GM12873 (cell line): ENCODE measurements at regions not wholly inside any gene's neighbourhood (a gene's known extent, or its start where the extent isn't known, plus 50 kb on each side); places are given as distances from the start of the nearest gene placed in this dataset.

ENCODE experiments used
- TF ChIP-seq, protein P1 (sequence below): IDR thresholded peaks from 2 replicates; pipeline ENCODE4 v1.5.1; 2012; ENCODE audit warnings: low read depth, mild to moderate bottlenecking, moderate library complexity, low read length, control low read depth; ENCODE audit not compliant: insufficient read depth; ENCODE audit errors: missing control alignments

DNA sequence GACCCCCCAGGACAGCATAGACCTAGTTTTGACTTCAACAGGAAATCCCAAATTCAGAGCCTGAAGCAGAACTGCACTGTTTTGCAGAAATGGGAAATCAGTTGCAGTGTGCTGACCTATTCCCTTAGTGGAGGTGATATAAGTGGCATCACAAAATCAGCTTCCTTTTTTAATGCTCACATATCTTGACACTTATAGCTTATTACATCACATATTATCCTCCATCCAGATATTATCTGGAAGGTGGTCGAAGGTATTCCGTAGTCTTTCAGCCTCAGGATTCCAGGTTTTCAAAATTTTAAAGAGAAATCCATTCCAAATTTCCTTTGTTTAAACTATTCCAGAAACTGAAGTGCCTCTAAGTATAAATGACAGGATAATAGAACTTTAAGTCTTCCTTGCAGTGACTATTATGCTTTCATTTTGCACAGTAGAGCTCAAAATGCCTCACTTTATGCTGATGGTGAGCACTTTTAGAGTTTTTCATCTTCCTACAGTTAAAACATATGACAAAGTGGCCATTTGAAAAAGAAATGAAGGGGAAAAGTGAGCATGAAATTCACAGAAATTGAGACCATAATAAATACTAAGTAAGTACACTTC lies 106.4 kb upstream of the DPYD start:
- TF ChIP-seq, protein P1, sequence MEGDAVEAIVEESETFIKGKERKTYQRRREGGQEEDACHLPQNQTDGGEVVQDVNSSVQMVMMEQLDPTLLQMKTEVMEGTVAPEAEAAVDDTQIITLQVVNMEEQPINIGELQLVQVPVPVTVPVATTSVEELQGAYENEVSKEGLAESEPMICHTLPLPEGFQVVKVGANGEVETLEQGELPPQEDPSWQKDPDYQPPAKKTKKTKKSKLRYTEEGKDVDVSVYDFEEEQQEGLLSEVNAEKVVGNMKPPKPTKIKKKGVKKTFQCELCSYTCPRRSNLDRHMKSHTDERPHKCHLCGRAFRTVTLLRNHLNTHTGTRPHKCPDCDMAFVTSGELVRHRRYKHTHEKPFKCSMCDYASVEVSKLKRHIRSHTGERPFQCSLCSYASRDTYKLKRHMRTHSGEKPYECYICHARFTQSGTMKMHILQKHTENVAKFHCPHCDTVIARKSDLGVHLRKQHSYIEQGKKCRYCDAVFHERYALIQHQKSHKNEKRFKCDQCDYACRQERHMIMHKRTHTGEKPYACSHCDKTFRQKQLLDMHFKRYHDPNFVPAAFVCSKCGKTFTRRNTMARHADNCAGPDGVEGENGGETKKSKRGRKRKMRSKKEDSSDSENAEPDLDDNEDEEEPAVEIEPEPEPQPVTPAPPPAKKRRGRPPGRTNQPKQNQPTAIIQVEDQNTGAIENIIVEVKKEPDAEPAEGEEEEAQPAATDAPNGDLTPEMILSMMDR, result no peak

DNA sequence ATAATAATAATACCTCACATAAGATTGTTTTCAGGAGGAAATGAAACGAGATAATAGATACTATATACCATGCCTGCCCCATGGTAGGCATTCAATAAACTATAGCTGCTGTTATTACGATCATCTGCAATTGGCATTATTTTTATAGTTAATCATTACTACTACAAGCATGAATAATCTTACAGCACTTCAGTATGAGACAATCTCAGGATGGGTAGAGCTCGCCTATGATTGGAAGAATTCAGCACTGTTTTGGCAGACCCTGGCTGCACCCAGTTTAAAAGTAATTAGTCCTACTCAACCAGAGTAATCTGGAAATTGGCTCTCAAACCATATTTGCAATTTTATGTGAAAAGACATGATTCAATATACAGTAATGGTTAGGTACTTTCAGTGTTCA lies 105.0 kb upstream of the DPYD start:
- TF ChIP-seq, protein P1, result no peak

DNA sequence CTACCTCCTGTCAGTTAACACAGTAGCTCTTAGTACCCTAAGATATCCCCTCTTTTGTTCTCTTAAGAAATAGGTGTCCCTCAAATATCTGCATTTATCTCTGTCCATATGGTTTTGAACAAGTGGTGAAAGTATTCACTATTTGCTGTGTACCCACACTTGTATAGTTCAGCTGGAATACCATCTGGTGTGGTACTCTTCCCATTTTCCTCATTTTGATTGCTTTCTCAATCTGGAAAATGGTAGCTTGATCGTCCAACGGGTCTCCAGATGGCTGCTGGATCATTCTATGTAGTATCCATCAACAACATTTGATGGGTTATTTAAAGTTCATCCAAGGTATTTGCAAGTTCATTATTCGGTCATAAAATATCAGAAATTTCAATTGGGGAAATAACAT lies 100.3 kb upstream of the DPYD start:
- TF ChIP-seq, protein P1, result no peak

DNA sequence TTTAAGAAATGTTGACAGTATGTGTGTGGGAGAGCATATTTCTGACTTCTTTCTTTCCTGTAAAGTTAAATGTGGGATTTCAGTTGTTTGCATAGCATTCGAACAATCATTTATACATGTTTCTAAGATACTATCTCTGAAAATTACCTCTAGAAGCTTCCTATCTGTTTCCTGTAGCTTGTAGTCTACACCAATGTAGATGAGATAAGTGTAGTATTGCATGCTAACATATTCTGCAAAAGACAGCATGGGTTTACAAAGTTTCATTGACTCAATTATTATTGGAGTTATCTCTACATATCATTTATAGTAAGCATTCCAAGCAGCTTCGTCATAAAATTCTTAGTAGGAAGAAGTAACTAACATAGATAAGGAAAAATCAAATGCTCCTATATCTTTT lies 98.9 kb upstream of the DPYD start:
- TF ChIP-seq, protein P1, result no peak

DNA sequence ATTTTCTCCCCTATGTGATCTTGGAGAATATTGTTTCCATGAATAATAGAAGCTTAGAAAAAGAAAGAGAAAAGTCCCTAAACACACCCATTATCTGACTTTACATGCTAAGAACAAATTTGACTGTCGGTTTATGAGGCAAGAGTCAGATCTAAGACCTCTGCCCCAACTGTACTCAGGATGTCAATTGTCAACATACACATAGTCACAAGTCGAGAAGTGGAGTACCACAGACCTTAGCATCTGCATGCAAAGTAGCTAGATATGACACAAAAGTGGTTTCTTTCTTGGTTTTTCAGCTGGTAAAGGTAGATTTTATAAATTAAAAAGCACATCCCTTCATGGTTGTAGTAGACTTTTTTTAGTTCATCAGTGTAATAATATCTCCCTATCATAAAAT lies 97.2 kb upstream of the DPYD start:
- TF ChIP-seq, protein P1, result no peak

DNA sequence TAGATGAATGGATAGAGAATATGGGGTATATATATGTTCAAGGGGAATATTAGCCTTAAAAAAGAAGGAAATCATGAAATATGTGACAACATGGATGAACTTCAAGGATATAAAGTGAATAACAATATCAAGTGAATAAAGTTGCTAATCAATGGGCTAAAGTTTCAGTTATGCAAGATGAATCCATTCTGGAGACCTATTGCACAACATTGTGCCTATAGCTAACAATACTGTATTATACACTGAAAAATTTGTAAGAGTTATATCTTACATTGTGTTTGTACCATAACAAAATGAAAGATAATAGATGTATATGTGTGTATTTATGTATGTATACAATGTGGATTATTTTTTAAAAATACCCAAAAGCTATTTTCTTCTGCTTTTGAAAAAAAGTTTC lies 96.3 kb upstream of the DPYD start:
- TF ChIP-seq, protein P1, result no peak

DNA sequence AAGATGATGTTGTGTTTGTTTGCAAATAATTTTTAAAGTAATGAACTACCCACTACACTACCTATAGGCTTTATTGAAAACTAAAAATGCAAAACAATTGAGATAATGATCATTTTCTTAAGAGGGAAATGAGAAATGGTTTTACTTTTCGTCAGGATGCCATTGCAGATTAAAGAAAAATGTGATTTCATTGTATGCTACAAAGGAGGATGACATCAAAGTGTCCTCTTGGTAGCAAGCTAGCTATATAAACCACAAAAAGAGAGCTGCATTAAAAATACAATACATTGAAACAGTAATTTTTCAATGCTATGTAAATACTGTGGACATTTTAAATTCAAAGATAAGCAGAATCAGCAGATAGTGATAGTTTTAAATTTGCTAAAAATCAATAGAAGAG lies 87.5 kb upstream of the DPYD start:
- TF ChIP-seq, protein P1, result no peak
